ENCODE measurements at regions not wholly inside any gene's neighbourhood (a gene's known extent, or its start where the extent isn't known, plus 50 kb on each side); places are given as distances from the start of the nearest gene placed in this dataset.

DNA sequence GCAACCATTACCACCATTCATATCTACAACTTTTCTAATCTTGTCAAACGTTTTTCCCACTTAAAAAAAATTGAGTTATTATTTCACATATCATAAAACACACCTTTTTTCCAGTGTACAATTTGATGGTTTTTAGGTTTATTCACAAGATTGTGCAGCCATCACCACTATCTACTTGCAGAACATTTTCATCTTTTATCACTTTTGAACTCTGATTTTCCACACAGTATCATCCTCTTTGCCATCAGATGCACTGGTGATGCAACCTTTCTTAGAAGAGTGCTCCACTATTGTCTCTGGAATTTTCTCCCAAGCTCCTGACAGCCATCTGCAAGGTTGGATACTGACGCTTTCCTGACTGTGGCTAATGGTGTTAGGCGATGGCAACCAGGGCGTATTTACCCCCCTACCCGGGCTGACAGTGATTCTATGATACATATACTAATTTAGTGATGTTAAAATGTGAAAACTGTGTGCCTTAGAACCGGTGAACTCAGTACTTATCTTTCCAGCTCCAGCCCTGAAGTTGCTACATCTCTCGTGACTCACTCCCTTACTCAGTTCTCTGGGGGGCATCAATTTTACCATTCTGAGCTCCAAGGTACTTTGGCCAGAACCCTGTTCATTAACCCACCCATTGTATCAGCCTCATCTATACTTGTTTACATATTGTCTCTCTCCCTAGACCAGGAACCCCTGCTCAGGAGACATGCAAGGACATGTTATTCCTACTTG lies 105.4 kb upstream of the SPRED2 start (continued):
- TF ChIP-seq ZIC2 (tag by site-specific recombination; IDR thresholded peaks at IDR 0.05) (no peak), ZNF843 (tag by site-specific recombination; IDR thresholded peaks at IDR 0.05) (no peak)
- TF ChIP-seq, protein P1, sequence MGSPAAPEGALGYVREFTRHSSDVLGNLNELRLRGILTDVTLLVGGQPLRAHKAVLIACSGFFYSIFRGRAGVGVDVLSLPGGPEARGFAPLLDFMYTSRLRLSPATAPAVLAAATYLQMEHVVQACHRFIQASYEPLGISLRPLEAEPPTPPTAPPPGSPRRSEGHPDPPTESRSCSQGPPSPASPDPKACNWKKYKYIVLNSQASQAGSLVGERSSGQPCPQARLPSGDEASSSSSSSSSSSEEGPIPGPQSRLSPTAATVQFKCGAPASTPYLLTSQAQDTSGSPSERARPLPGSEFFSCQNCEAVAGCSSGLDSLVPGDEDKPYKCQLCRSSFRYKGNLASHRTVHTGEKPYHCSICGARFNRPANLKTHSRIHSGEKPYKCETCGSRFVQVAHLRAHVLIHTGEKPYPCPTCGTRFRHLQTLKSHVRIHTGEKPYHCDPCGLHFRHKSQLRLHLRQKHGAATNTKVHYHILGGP (tag by site-specific recombination; IDR thresholded peaks at IDR 0.05) = no peak

DNA sequence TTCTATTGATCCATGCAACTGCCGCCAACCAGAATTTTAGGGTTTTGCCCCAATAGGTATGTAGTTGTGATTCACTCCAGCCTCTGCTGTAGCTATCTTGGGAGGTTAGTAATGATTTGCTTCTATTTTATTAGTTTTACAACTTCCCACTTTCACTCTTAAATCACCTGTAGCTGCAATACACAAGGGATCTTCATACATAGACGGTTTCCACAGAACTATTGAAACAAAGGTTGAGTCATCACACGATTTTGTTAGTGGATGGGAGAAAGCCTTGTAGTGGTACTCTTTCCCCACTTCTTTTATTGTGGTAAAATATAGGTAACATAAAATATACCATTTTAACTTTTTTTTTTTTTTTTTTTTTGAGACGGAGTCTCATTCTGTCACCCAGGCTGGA lies 104.2 kb upstream of the SPRED2 start:
- Histone ChIP-seq H3K4me1 (ENCODE audit: control insufficient read depth, insufficient read depth, low read length) (0 out of 2 replicates have a peak, but pooled peaks cover 2% of the 10 kb centered on the region), H3K36me3 (ENCODE audit: control insufficient read depth in 2 of 2, insufficient read depth in 1 of 2, low read length in 2 of 2) (no peaks in the 10 kb centered on the region), H3K9me3 (ENCODE audit: control insufficient read depth, insufficient read depth, low read depth, low read length) (no peaks in the 10 kb centered on the region), H3K27ac (ENCODE audit: extremely low read depth, low read depth, low read length) (no peak overlapping the region), H3K4me3 (ENCODE audit: low read depth, low read length) (no peak overlapping the region)
- TF ChIP-seq ZNF677 (tag by site-specific recombination; IDR thresholded peaks at IDR 0.05) (no peak), SCRT2 (tag by site-specific recombination; IDR thresholded peaks at IDR 0.05) (peak; percentile 26; the same call in 1 of the 2 replicates)
- ChIA-PET CTCF (no interaction called here), POLR2A (interaction anchor here (0.6 kb wide), 1 partner anchor 129 kb away, joined by 3 read pairs; no protein-coding TSS in a partner anchor)

DNA sequence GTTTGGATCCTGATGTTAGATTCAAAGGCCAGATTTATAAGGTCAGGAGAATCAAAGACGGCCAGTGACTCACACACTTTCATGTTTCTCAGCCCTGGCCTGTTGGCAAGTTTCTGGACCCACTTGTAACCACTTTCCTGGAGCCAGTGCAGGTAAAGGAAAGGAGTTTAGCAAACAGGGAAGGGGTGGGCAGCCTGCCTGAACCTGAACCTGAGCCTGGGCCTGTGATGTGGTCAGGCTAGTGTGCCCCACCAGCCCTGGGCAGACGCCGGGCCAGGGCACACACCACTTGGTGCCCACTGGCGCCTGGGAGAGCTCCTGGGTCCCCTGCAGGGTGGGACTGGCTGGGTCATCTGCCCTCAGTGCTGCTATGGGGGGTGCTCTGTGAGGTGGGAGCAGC lies 100.5 kb upstream of the SPRED2 start:
- Histone ChIP-seq H3K27ac (ENCODE audit: extremely low read depth, low read depth, low read length) (no peak overlapping the region), H3K9me3 (ENCODE audit: control insufficient read depth, insufficient read depth, low read depth, low read length) (no peaks in the 10 kb centered on the region), H3K4me1 (ENCODE audit: control insufficient read depth, insufficient read depth, low read length) (no peaks in the 10 kb centered on the region), H3K36me3 (ENCODE audit: control insufficient read depth in 2 of 2, insufficient read depth in 1 of 2, low read length in 2 of 2) (no peaks in the 10 kb centered on the region), H3K4me3 (ENCODE audit: low read depth, low read length) (no peak overlapping the region)
- ChIA-PET POLR2A (no interaction called here), CTCF (no interaction called here)
- no peak for TF ChIP-seq ZNF624 (tag by site-specific recombination; IDR thresholded peaks at IDR 0.05)
- TF ChIP-seq, protein P2, sequence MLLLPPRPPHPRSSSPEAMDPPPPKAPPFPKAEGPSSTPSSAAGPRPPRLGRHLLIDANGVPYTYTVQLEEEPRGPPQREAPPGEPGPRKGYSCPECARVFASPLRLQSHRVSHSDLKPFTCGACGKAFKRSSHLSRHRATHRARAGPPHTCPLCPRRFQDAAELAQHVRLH (tag by site-specific recombination; IDR thresholded peaks at IDR 0.05) = no peak
- TF ChIP-seq IKZF3 (tag by site-specific recombination; IDR thresholded peaks at IDR 0.05) = no peak
- TF ChIP-seq ZNF843 (tag by site-specific recombination; IDR thresholded peaks at IDR 0.05) = no peak

DNA sequence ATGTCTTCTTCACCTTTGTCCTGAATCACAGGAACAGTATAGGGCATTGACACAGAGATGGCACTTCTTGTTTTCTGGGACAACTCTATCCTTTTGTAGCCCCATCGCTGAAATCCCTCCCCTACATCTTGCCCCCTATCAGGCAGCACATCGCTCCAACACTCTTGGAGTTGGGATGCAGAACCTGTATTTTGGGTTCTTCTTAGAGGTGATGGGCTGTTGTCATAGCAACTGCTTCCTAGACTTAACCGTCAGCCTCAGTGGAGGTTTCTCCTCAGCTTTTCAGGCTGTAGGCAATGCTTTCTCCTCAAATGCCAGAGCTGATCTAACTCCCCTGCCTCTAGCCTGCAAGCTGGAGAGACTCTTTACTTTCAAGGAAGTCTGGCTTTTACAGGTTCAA lies 99.9 kb upstream of the SPRED2 start:
- Histone ChIP-seq H3K4me1 (ENCODE audit: control insufficient read depth, insufficient read depth, low read length) (no peaks in the 10 kb centered on the region), H3K36me3 (ENCODE audit: control insufficient read depth in 2 of 2, insufficient read depth in 1 of 2, low read length in 2 of 2) (no peaks in the 10 kb centered on the region), H3K27ac (ENCODE audit: extremely low read depth, low read depth, low read length) (no peak overlapping the region), H3K9me3 (ENCODE audit: control insufficient read depth, insufficient read depth, low read depth, low read length) (no peaks in the 10 kb centered on the region), H3K4me3 (ENCODE audit: low read depth, low read length) (no peak overlapping the region)
- ChIA-PET CTCF (no interaction called here), POLR2A (no interaction called here)
- TF ChIP-seq ZBTB21 (tag by site-specific recombination; IDR thresholded peaks at IDR 0.05) (no peak), ZNF175 (tag by site-specific recombination; IDR thresholded peaks at IDR 0.05) (no peak), ZNF248 (tag by site-specific recombination; IDR thresholded peaks at IDR 0.05) (no peak), ZNF2 (tag by site-specific recombination; IDR thresholded peaks at IDR 0.05) (no peak), GLIS1 (tag by site-specific recombination; IDR thresholded peaks at IDR 0.05) (no peak), ZFP37 (tag by site-specific recombination; IDR thresholded peaks at IDR 0.05) (no peak), ZNF335 (tag by site-specific recombination; conservative IDR thresholded peaks at IDR 0.05) (no peak), ZBTB8A (tag by site-specific recombination; IDR thresholded peaks at IDR 0.05) (no peak), ZNF654 (tag by site-specific recombination; IDR thresholded peaks at IDR 0.05; ENCODE audit: low read depth) (no peak)
- TF ChIP-seq, protein P3, sequence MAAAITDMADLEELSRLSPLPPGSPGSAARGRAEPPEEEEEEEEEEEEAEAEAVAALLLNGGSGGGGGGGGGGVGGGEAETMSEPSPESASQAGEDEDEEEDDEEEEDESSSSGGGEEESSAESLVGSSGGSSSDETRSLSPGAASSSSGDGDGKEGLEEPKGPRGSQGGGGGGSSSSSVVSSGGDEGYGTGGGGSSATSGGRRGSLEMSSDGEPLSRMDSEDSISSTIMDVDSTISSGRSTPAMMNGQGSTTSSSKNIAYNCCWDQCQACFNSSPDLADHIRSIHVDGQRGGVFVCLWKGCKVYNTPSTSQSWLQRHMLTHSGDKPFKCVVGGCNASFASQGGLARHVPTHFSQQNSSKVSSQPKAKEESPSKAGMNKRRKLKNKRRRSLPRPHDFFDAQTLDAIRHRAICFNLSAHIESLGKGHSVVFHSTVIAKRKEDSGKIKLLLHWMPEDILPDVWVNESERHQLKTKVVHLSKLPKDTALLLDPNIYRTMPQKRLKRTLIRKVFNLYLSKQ (tag by site-specific recombination; IDR thresholded peaks at IDR 0.05; ENCODE audit: borderline replicate concordance) = no peak
